Progenitor cell of endocrine pancreas (in vitro differentiated cells): ENCODE measurements at regions not wholly inside any gene's neighbourhood (a gene's known extent, or its start where the extent isn't known, plus 50 kb on each side); places are given as distances from the start of the nearest gene placed in this dataset.

Experiments used
- DNase-seq: peaks from one replicate; pipeline ENCODE4 v3.0.0; 2021; ENCODE audit warnings: low spot score; ENCODE audit not compliant: unreplicated experiment
- H3K27ac Mint-ChIP-seq: 2 replicates; pipeline ENCODE4 v1.8.0; 2021; ENCODE audit warnings: mild to moderate bottlenecking, moderate library complexity, mixed read lengths
- H3K27me3 Mint-ChIP-seq: 2 replicates; pipeline ENCODE4 v1.8.0; 2021; ENCODE audit warnings: mixed read lengths
- H3K36me3 Mint-ChIP-seq: 2 replicates; pipeline ENCODE4 v1.8.0; 2022; ENCODE audit warnings: mixed read lengths; ENCODE audit not compliant: insufficient read depth
- H3K4me1 Mint-ChIP-seq: 2 replicates; pipeline ENCODE4 v1.8.0; 2021; ENCODE audit warnings: low read depth, mixed read lengths
- H3K4me3 Mint-ChIP-seq: 2 replicates; pipeline ENCODE4 v1.8.0; 2021; ENCODE audit warnings: low read depth, mild to moderate bottlenecking, moderate library complexity, mixed read lengths
- H3K9me3 Mint-ChIP-seq: 2 replicates; pipeline ENCODE4 v1.8.0; 2021; ENCODE audit warnings: low read depth, mixed read lengths
- TF ChIP-seq, protein P1 (sequence below): fragments of 200-600 bp; sonication (generic); IDR thresholded peaks from one replicate; pipeline ENCODE4 v1.5.0; 2021; ENCODE audit warnings: antibody characterized with exemption, mild to moderate bottlenecking; ENCODE audit not compliant: unreplicated experiment

DNA sequence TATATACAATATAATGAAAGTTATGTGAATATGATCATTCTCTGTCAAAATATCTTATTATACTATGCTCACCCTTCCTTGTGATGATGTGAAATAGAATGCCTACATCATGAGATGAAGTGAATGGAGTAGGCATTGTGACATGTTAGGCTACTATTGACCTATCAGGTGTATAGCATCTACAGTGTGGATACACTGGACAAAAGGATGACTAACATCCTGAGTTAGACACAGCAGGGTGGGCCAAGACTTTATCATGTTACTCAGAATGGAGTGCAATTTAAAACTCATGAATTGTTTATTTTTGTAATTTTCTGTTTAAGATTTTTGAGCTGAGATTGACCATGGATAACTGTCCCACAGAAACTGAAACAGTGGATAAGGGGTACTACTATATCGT, 53.4 kb upstream of the NAV3 start:
- no peaks in the 10 kb centered on the region for H3K27me3 Mint-ChIP-seq
- H3K27ac Mint-ChIP-seq, result no peak overlapping the region
- peaks cover 3% of the 10 kb centered on the region for H3K4me1 Mint-ChIP-seq
- H3K4me3 Mint-ChIP-seq, result no peak overlapping the region
- TF ChIP-seq, protein P1, sequence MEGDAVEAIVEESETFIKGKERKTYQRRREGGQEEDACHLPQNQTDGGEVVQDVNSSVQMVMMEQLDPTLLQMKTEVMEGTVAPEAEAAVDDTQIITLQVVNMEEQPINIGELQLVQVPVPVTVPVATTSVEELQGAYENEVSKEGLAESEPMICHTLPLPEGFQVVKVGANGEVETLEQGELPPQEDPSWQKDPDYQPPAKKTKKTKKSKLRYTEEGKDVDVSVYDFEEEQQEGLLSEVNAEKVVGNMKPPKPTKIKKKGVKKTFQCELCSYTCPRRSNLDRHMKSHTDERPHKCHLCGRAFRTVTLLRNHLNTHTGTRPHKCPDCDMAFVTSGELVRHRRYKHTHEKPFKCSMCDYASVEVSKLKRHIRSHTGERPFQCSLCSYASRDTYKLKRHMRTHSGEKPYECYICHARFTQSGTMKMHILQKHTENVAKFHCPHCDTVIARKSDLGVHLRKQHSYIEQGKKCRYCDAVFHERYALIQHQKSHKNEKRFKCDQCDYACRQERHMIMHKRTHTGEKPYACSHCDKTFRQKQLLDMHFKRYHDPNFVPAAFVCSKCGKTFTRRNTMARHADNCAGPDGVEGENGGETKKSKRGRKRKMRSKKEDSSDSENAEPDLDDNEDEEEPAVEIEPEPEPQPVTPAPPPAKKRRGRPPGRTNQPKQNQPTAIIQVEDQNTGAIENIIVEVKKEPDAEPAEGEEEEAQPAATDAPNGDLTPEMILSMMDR, result no peak
- no peaks in the 10 kb centered on the region for H3K36me3 Mint-ChIP-seq
- no peaks in the 10 kb centered on the region for H3K9me3 Mint-ChIP-seq
- no peak for DNase-seq

DNA sequence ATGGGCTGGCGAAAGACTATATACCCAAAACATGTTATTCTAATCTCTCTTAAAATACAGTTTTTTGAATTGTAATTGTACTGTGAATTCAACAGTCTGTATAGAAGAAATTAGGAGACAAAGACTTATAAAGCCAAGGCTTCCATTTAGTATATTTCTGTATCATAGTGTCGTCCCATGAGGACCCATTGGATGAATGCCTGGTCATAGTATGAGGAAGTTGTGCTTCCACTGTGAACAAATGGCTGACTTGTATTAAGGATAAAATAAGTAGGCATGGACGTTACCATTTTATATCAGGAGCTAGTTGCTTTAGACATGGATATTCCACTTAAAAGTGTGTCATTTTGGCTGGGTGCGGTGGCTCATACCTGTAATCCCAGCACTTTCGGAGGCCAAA, 55.9 kb upstream of the NAV3 start:
- no peak overlapping the region for H3K4me3 Mint-ChIP-seq
- no peaks in the 10 kb centered on the region for H3K27me3 Mint-ChIP-seq
- H3K4me1 Mint-ChIP-seq, result peaks cover 3% of the 10 kb centered on the region
- no peaks in the 10 kb centered on the region for H3K9me3 Mint-ChIP-seq
- DNase-seq, result no peak
- H3K27ac Mint-ChIP-seq, result no peak overlapping the region
- TF ChIP-seq, protein P1, result no peak
- no peaks in the 10 kb centered on the region for H3K36me3 Mint-ChIP-seq

GRCh38 chr12:77772676-77773298, 57.9 kb upstream of the NAV3 start:
- Mint-ChIP-seq H3K36me3 (no peaks in the 10 kb centered on the region), H3K4me3 (no peak overlapping the region), H3K27me3 (no peaks in the 10 kb centered on the region), H3K27ac (no peak overlapping the region), H3K9me3 (no peaks in the 10 kb centered on the region), H3K4me1 (peaks cover 3% of the 10 kb centered on the region)
- TF ChIP-seq, protein P1, result no peak
- DNase-seq, result no peak

GRCh38 chr12:77768558-77768957, 62.1 kb upstream of the NAV3 start:
- Mint-ChIP-seq H3K27ac (no peak overlapping the region), H3K4me1 (no peaks in the 10 kb centered on the region), H3K27me3 (no peaks in the 10 kb centered on the region), H3K9me3 (no peaks in the 10 kb centered on the region), H3K4me3 (no peak overlapping the region), H3K36me3 (no peaks in the 10 kb centered on the region)
- TF ChIP-seq, protein P1, result no peak
- DNase-seq, result no peak

- H3K9me3 Mint-ChIP-seq, result no peaks in the 10 kb centered on the region
- no peak for DNase-seq
- H3K4me1 Mint-ChIP-seq, result no peaks in the 10 kb centered on the region
- no peaks in the 10 kb centered on the region for H3K27me3 Mint-ChIP-seq
- H3K27ac Mint-ChIP-seq, result no peak overlapping the region
- no peak overlapping the region for H3K4me3 Mint-ChIP-seq
- TF ChIP-seq, protein P1, result no peak
- H3K36me3 Mint-ChIP-seq, result no peaks in the 10 kb centered on the region
These were observed 62.8 kb upstream of the NAV3 start for GRCh38 chr12:77767756-77768343.
